Activated CD4-positive, alpha-beta T cell treated with anti-CD3 and anti-CD28 coated beads, Interleukin-2, amount 50 U/mL, for 16 hours (primary cell): ENCODE measurements at regions not wholly inside any gene's neighbourhood (a gene's known extent, or its start where the extent isn't known, plus 50 kb on each side); places are given as distances from the start of the nearest gene placed in this dataset.
"Not testable (repeated sequence)": the region's sequence is repeated elsewhere in the genome, so short reads cannot be mapped to it uniquely, and the experiment has no call there.

Source experiments
- DNase-seq: peaks from one replicate; pipeline ENCODE4 v3.0.0-alpha.2; 2020

DNA sequence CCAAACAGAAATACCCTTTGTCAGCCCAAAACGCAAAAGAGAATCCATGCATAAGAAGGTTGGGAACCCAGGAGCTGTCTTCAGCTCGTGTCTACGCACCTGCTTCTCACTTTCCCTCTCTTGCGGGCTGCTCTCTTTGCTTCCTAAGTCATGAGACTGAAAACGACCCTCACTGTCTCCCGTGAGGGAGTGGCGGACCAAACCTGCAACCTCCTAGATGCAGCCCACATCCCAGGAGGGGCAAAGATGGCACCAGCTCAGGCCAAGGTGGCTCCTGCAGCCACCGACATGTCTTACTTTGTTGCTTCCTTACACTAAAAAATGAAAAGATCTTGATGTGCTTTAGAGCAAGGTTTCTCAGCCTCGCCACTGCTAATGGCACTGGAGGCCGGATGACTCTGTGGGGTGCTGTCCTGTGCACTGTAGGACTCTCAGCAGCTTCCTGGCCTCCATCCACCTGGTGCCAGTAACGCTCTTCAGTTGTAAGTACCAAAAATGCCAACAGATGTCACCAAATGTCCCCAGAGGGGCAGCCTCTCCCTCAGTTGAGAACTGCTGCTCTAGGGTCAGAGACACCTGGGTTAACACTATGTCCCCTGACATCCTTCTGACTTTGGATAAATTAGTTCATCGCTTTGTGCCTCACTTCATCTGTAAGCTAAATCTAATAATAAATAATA lies 179.8 kb upstream of the PFKP start:
- no peak for DNase-seq

DNA sequence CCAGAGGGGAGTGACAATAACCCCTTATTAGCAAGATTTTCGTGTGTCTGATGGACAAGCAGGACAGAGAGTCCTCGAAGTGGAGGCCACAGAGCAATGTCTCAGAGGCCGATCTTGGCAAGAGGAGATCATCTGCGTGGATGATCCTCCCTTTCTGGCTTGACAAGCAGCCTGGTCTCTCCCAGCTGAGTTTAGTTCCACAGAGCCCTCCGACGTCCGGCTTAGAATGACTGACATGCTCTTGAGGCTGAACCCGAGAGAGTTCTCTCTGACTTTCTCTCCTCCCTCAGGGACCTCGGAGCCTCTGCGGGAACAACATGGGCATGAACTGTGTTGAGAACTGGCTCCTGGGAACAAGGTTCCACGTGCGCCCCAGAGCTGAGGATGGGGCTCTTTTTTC lies 180.7 kb upstream of the PFKP start:
- no peak for DNase-seq

DNA sequence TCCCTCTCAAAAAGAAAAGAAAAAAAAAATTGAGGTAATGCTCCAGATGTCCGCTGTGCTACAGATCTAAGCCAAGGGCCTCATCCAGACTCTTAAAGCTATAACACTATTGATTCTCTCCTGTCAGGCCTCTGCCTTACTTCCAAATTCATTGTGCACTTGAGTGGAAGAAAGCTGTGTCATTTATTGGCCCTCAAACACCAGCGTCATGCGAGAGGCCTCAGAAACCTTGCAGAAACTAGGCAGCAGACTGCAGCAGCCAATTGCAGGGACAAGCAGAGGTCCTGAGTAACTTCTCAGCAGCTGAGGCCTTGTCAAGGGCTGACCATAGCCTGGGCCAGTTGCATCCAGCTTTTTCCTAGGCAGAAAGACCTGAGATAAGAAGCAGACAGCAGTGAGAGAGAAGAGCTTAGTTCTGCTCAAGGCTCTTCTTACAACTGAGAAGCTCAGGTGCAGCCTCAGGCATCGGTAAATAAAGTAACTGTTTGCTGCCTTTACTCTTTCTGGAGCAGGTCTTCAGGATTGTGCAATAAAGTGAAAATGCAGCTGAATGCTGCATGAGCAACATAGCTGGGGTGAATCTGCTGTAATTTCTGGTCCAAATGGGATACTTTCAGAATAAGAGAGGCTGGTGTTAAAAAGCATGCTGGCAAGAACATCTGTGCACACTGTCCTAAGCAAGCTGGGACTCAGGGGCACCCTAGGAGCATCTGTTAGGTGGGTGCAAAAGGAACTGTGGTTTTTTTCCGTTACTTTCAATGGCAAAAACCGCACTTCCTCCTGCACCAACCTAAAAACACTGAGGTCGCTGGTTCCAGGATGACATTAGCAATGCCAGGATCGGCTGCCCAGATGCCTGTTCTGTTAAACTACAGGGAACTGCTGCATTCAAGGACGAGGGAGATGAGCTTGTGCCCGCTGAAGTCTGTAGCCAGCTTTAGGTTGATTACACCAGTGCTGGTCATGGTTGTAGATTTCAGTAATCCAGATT lies 181.8 kb upstream of the PFKP start:
- no peak for DNase-seq

DNA sequence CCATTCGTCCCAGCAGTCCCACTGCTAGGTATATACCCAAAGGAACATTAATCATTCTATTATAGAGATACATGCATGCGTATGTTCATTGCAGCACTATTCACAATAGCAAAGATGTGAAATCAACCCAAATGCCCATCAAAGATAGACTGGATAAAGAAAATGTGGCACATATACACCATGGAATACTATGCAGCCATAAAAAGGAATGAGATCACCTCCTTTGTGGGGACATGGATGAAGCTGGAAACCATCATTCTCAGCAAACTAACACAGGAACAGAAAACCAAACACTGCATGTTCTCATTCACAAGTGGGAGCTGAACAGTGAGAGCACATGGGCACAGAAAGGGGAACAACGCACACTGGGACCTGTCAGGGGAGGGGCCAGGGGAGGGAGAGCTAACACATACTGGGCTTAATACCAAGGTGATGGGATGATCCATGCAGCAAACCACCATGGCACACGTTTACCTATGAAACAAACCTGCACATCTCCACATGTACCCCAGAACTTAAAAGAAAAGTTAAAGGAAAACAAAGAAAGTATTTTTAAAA lies 183.3 kb upstream of the PFKP start:
- DNase-seq, result not testable (repeated sequence)

DNA sequence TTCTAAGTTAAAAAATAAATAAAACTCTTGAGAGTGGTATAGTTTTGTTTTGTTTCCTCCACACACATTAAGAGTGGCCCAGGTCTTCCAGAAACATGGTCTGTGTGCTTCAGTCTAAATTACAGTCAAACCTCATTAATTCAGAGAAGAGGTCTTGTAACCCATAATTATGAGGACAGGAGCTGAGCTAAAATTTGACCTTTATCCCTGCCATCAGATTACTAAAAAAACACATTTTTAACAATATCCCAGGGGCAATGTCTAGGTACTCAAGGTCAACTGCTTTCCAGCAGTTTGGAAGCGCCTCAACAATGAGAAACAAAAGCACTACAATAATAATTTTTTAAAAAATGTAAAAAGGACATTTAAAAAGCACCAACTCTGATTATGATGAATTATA lies 184.1 kb upstream of the PFKP start:
- no peak for DNase-seq

DNA sequence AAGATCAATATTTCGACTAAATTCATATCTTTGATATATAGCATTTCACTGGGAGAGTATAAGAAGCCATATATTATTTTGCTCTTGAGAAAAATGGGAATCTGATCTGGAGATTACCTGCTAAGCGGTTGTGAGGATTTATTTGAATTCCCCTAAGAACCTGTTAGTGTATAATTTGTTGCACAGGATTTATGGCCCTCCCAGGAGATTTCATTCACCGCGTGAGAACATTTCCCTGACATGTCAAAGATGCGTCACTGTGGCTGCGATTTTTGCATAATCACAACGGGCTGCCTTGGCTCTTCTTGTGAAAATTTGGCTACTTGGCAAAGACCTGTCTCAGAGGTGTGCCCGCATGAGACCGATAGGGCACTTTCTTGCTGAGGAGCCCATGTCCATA lies 184.7 kb upstream of the PFKP start:
- DNase-seq, result no peak

DNA sequence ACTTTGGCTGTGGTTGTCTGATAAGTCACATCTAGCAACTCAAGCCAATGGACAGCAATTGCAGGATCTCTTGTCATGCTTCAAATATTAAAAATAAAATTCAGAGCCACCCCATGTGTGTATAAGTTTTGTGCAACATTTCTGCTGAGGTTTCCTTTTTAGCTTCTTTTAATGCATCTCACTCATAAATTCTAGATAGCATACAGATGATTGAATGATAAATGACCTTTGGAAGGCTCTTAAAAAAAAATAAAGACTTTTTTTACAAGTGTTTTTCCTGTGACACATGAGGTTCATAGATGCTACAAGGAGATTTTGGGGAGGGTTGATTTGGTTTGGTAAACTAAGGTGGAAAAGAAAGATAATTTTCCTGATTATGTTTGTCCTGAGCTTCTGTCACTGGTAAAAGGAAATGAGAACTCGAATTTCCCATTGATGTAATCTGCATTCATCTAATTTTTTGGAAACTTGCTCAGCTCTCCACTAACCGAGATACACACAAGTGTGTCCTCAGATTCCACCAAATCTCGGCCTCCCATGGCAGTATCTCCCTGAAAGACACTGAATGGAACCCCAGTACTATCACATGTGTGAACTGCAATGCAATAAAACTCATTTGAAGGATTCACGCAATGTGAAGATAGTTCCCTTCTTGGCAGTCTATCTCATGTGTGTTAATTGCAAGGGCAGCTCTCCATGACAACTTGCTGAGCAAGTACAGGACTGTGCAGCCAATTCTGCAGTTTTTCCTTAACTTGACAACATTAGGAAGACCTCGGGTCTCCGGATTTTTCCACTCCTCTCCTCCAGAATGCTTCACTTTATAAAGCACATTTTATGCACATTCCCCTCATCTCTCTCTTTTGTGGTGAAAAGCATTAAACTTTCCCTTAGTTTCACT lies 185.4 kb upstream of the PFKP start:
- DNase-seq, result no peak

DNA sequence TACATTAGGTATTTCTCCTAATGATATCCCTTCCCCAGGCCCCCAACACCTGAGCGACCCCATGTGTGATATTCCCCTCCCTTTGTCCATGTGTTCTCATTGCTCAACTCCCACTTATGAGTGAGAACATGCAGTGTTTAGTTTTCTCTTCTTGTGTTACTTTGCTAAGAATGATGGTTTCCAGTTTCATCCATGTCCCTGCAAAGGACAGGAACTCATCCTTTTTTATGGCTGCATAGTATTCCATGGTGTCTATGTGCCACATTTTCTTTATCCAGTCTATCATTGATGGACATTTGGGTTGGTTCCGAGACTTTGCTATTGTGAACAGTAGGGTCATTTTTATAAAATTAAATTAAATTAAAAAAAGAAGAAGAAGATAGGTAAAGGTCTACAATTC lies 187.3 kb upstream of the PFKP start:
- DNase-seq, result not testable (repeated sequence)

DNA sequence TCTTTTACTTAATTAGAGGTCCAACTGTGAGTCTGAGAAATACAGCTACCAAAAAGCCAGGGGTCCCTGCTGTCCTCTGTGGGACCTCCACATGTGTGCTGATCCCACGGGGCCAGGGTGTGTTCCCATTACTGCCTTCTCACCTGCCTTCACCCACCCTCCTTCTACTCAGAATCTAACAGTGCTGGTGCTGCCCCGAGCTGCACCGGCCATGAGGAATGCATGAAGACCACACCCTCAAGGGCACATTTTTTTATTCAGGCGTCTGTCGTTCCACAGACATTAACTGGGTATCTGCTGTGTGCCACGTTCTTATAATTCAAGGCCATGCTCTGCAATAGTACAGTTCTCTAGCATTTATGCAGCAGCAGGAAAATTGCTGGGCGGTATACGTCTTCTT lies 188.5 kb upstream of the PFKP start:
- no peak for DNase-seq

DNA sequence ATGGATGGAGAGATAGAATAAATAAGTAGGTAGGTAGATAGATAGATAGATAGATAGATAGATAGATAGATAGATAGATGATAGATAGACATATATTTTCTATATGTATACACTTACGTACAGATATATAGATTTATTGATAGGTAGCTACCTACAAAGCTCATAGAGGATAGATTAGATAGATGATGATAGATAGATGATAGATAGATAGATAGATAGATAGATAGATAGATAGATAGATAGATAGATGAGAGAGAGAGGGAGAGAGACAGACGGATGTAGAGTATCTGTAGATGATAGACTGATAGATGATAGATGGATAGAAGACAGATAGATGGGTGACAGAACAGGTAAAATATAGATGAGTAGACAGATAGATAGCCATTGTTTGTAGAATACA lies 191.3 kb upstream of the PFKP start:
- no peak for DNase-seq

DNA sequence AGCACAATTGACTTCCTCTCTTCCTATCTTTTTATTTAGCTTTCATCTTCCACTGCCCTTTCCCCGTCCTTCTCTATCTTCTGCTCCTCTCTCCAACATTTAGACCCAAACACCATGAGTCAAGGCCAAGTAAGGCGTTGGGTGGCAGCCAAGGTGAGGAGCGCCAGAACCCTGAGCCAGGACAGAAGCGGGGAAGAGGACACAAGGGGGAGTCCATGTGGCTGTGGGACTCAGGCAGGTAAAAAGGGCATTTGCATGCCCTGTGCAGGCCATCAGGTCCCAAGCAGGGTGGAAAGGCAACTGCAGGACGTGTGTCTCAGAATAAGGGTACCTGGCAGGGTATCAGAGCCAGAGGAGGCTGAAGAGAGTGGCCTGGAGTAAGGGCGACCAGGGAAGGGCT lies 192.4 kb upstream of the PFKP start:
- no peak for DNase-seq

DNA sequence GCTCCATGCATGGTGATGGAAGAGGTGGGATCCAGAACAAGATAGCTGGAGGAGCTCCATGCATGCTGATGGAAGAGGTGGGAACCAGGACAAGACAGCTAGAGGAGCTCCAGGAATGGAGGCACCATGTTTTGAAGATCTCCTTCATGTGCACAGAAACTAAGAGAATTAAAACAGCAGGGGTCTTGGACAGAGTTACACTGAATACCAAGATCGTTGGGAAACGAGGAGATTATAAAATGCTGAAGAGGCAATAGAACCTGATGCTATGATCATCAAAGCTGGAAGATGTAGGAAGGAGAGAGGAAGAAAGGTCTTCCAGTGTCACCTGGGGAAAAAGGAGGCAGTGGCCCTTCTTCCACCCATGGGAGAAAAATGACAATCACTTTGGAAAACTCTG lies 193.6 kb upstream of the PFKP start:
- no peak for DNase-seq

DNA sequence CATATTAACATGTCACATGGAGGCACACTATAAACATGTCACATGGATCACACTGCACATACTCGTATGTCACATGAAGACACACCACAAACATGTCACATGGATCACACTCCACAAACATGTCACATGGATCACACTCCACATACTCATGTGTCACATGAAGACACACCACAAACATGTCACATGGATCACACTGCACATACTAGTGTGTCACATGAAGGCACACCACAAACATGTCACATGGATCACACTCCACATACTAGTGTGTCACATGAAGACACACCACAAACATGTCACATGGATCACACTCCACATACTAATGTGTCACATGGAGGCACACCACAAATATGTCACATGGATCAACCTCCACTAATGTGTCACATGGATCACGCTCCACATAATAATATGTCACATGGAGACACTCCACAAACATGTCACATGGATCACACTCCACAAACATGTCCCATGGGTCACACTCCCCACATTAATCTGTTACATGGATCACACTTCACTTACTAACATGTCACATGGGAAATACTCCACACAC lies 195.6 kb upstream of the PFKP start:
- DNase-seq, result no peak

DNA sequence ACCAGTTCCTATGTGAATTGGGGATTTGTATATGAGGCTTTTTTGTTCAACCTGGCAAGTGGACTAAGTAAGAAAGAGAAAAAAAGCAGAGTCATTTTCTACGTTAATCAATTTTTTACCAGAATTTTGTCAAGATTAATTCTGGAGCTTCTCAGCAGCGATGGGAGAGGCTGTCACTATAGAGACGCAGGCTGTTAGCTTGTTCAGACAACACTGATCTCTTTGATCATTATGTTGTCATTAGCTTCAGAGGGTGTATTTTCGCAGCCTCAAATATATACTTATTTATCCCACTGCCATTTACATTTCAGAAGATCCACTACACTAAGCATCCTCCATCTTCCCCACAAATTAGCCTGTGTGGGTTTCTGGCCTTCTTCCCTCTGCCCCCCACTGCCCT lies 196.7 kb upstream of the PFKP start:
- DNase-seq, result no peak

DNA sequence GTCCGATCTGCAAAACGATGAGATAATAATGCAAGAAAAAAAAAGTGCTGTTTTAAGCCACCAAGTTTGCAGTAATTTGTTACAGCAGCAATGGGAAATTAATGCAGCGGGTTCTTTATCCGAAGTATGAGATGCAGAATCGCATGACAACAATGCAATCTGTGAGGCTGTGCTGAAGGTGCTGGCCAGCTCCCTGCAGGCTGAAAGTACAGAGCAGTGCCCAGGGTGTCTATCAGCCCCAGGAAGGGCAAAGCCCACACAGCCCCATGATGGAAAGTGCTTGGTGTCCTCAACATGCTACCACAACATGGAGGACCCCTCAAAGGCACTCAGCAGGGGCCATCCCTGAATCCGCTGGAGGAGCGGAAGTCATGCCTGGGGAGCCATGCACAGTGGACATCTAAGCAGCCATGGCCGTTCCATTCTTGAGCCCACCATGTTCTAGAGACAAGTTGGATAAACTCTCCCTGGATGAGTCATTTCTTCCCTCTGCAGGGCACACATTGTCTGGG lies 199.5 kb upstream of the PFKP start:
- DNase-seq, result no peak

DNA sequence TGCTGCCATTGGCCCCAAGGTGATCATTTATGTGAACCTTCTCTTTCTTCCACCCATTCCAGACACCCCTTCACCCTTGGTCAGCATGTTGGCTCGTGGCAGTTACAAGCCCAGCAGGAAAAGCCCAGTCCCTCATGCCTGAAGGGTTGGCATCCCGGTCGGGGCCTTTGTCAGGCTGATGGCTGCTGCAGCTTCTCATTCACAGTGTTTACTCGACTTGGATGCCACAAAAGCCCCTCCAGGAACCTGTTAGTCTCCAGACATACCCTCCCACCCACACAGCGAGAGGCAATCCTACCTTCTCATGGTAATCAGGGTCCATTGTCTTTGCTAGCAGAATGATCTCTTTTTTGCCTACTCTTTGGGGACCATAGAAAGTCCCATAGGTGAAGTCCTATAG lies 200.8 kb upstream of the PFKP start:
- no peak for DNase-seq

DNA sequence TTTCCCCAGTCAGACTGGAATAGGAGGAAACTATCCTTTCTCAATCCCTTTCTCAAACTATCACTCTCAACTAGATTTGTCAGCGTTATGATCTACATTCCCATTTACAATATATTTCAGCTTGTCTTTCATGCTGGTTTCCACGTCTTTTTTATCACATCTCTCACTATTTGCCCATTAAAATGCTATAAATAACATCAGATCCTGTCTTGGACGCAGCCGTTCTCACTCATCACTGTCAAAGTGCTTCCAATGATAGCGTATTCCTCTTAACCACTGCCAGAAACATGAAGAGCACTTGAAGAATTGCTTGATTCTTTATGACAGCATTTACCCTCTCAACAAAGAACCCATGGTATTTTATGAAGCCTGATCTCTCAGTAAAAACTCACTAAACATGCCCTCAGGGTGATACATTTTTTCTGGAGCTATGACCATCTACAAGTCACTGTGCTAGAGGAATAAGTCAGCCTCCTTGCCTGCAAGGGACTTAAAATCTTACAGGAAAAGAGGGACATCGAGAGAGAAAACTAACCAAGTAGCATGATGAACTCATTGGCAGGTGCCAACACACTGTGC lies 205.6 kb upstream of the PFKP start:
- no peak for DNase-seq

DNA sequence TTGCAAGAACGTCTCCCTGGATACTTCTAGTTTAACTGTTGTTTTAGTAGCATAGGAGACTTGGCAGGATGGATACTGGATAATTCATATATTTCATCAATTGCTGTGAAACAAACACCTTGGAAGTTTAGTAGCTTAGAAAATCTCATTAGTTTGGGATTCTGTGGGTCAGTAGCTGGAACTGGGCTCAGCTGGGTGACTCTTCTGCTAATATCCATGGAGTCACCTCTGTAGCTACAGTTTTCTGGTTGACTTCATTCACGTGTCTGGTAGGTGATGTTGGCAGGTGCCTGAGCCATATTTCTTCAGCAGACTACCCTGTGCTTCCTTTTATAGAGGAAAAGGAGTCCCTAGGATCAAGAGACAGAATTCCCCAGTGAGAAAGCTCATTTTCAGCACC lies 208.9 kb upstream of the PFKP start:
- no peak for DNase-seq

DNA sequence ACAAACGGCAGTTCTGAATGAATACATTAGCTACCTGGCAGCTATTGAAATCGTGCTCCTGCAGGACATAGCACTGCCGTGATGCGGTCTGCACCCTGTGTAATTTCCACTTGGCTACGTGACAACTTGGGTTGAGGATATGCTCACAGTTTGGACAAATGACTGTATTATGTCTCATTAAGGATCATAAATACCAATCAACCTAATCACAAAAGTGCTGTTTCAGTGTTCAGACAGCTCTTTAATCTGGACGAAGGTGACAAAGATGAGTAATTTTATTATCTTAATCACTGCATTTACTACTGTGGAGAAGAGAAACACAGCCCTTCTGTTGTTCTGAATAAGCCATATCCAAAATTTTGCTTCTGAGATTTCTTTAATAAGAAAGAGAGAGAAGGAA lies 210.8 kb upstream of the PFKP start:
- no peak for DNase-seq

DNA sequence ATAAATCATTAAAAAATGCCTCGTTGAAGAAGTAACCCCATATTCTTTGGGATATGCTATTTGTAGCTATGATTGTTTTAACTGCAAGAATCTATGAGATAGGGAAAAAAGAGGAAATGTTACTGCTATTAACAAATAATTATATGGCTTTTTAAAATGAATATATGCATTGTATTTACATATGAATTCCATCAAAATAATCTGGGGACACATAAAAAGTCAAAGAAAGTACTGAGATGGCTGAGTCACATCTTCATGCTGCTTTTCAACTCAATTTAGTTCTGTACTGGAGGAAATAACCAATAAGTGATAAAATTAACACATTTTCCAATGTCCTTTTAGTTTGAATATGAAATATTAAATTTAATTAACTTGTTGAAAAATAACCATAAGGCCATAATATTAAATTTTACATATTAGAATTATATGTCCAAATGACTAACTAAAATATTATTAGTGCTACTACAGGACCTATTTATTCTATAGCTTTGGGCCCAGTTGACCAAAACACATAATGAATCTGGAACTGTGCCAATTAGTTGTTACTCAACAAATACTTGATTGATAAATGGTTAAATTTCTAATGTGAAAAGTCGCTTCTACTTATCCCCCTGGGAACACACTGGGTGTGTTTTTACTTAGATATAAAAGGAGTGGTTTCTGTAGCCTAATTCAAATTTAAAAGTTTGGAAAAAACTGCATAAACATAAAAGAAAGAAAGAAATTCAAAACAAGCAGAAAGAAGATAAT lies 214.6 kb upstream of the PFKP start:
- DNase-seq, result no peak

DNA sequence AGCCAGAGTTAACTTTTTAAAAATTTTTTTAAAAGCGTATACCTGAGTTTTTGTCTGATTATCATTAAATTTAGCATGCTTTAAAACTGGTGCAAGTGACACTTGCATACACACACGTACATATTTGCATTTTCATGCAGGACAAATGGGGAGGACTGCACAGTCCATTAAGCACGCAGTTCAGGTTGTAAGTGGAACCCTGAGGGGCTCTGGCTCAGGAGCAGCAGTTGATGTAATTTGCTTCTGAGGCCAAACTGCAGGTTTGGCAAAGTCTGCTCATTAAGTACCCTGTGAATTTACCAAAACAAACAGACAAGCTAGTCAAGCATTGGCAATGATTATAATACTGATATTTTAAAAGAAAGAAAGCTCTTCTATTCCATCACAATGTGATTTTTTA lies 215.8 kb upstream of the PFKP start:
- DNase-seq, result no peak
